ENCODE measurements at regions not wholly inside any gene's neighbourhood (a gene's known extent, or its start where the extent isn't known, plus 50 kb on each side); places are given as distances from the start of the nearest gene placed in this dataset.

DNA sequence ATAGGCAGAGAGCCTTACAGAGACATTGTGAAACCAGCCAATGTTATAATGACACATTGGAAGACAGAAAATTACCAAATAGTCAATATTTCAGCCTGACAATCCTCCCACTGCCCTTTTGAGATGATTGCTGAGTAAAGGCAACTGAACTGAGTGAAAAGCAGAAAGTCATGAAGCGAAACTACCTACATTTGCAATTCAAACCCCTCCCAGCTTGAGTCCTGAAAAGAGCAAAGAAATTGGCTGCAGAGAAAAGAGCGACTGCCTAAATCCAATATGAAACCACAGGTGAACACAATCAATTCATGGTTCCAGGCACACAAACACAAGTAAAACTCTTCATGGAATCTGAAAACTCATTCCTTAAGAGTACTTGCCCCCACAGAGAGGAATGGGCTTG, 143.4 kb upstream of the CHRM3 start:
- no peaks in the 10 kb centered on the region for H3K4me1 Mint-ChIP-seq
- ChIA-PET POLR2A (no interaction called here), CTCF (no interaction called here)
- H3K27ac Mint-ChIP-seq: no peak overlapping the region
- peaks cover 0 to 4% (median 2%) of the 10 kb centered on the region in 5 donors for H3K9me3 Mint-ChIP-seq
- no peaks in the 10 kb centered on the region for H3K36me3 Mint-ChIP-seq
- no peak overlapping the region for H3K27ac ChIP-seq (ENCODE audit: low read depth, low read length)
- H3K4me3 Mint-ChIP-seq: no peak overlapping the region
- no peaks in the 10 kb centered on the region for H3K9me3 ChIP-seq (ENCODE audit: low read length)
- no peak for DNase-seq
- no peaks in the 10 kb centered on the region for H3K4me1 ChIP-seq (ENCODE audit: insufficient read depth, low read length)
- H3K27me3 Mint-ChIP-seq: no peaks in the 10 kb centered on the region
- no peak overlapping the region for H3K4me3 ChIP-seq (ENCODE audit: low read length)
- no peaks in the 10 kb centered on the region for H3K36me3 ChIP-seq (ENCODE audit: insufficient read depth, low read length)
- no peaks in the 10 kb centered on the region for H3K27me3 ChIP-seq (ENCODE audit: insufficient read depth, low read length, poor library complexity, severe bottlenecking)

DNA sequence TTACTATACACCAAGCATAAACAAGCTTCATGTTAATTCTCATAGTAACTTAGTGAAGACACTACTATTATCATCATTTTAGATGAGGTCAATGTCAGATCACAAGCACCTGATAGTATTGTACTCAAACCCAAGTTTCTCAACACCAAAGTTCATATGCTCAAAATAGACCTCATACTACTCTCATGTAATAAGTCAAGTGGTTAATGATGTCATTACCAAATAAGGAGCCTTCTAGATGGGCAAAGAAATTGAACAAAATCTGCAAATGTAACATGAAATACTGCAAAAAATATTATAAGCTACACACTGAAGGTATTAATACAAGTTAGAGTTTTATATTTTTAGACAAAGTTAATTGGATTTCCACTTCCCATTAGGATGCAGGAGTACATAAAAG, 144.0 kb upstream of the CHRM3 start:
- Histone ChIP-seq H3K27me3 (ENCODE audit: insufficient read depth, low read length, poor library complexity, severe bottlenecking) (no peaks in the 10 kb centered on the region), H3K27ac (ENCODE audit: low read depth, low read length) (no peak overlapping the region), H3K4me1 (ENCODE audit: insufficient read depth, low read length) (no peaks in the 10 kb centered on the region), H3K36me3 (ENCODE audit: insufficient read depth, low read length) (no peaks in the 10 kb centered on the region), H3K4me3 (ENCODE audit: low read length) (no peak overlapping the region), H3K9me3 (ENCODE audit: low read length) (no peaks in the 10 kb centered on the region)
- H3K36me3 Mint-ChIP-seq: no peaks in the 10 kb centered on the region
- peaks cover 0 to 4% (median 2%) of the 10 kb centered on the region in 5 donors for H3K9me3 Mint-ChIP-seq
- no peak for DNase-seq
- no peak overlapping the region for H3K4me3 Mint-ChIP-seq
- CTCF ChIA-PET: no interaction called here
- POLR2A ChIA-PET: no interaction called here
- H3K27ac Mint-ChIP-seq: no peak overlapping the region
- H3K4me1 Mint-ChIP-seq: no peaks in the 10 kb centered on the region
- H3K27me3 Mint-ChIP-seq: no peaks in the 10 kb centered on the region

DNA sequence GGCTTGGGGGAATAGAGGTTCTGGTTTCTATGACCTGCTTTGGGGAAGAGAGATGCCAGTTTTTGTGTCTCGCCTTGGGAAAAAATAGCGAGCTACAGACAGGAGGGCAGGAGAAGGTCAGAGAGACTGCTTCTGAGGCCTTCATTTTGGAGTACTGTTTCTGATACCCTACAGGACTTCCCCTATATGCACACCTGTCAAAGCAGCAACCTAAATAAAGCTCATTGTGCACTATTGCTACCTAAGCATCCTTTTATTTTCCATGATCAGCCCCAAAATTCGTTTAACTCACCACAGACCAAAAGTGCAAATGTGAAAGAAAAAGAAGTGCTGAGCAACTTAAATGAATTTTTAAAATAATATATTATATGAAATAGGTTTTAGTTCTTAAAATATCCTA, 145.6 kb upstream of the CHRM3 start:
- Histone ChIP-seq H3K4me1 (ENCODE audit: insufficient read depth, low read length) (no peaks in the 10 kb centered on the region), H3K9me3 (ENCODE audit: low read length) (no peaks in the 10 kb centered on the region), H3K27ac (ENCODE audit: low read depth, low read length) (no peak overlapping the region), H3K27me3 (ENCODE audit: insufficient read depth, low read length, poor library complexity, severe bottlenecking) (no peaks in the 10 kb centered on the region), H3K36me3 (ENCODE audit: insufficient read depth, low read length) (no peaks in the 10 kb centered on the region), H3K4me3 (ENCODE audit: low read length) (no peak overlapping the region)
- H3K27ac Mint-ChIP-seq: no peak overlapping the region
- H3K4me1 Mint-ChIP-seq: no peaks in the 10 kb centered on the region
- no peaks in the 10 kb centered on the region for H3K36me3 Mint-ChIP-seq
- CTCF ChIA-PET: no interaction called here
- peaks cover 0 to 8% (median 2%) of the 10 kb centered on the region in 5 donors for H3K9me3 Mint-ChIP-seq
- H3K27me3 Mint-ChIP-seq: no peaks in the 10 kb centered on the region
- no peak for DNase-seq
- POLR2A ChIA-PET: no interaction called here
- H3K4me3 Mint-ChIP-seq: no peak overlapping the region

DNA sequence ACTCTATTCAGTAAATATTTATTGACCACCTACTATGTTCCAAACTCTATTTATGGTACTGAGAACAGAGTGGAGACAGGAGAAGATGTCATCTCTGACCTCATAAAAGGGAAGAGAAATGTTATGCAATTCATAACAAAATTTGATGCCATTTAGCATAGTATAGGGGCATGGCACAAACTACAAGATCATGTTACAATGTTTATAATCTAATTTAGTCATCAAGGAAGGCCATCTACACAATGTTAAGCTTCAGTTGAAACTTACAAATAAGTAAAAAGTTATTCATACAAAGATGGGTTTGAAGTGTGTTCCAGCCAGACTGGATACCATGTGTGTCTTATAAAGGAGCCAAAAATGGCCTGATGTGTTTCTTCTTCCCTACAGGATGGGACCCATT, 146.8 kb upstream of the CHRM3 start:
- Mint-ChIP-seq H3K4me1 (no peaks in the 10 kb centered on the region), H3K4me3 (no peak overlapping the region), H3K9me3 (peaks cover 0 to 5% (median 2%) of the 10 kb centered on the region in 5 donors), H3K27me3 (no peaks in the 10 kb centered on the region), H3K36me3 (no peaks in the 10 kb centered on the region), H3K27ac (no peak overlapping the region)
- H3K4me1 ChIP-seq (ENCODE audit: insufficient read depth, low read length): no peaks in the 10 kb centered on the region
- no peak overlapping the region for H3K4me3 ChIP-seq (ENCODE audit: low read length)
- no peaks in the 10 kb centered on the region for H3K9me3 ChIP-seq (ENCODE audit: low read length)
- DNase-seq: no peak
- H3K36me3 ChIP-seq (ENCODE audit: insufficient read depth, low read length): no peaks in the 10 kb centered on the region
- POLR2A ChIA-PET: no interaction called here
- H3K27ac ChIP-seq (ENCODE audit: low read depth, low read length): no peak overlapping the region
- no peaks in the 10 kb centered on the region for H3K27me3 ChIP-seq (ENCODE audit: insufficient read depth, low read length, poor library complexity, severe bottlenecking)
- CTCF ChIA-PET: no interaction called here

DNA sequence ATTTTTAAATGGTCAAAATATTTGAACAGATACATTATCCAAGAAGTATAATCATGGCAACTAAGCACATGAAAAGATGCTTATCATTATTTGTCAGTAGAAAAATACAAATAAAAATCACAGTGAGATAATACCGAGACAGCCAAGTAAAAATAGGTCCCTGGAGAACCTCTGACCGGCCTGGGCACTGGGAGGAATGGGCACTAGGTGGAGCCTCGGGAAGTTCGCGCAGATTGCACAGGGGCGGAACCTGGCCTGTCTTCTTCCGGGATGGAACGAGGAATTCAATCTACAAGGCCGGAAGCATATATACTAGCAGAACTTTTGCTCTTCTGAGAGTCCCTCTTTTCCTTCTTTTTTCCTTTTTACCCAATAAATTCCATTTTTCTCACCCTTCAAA, 148.5 kb upstream of the CHRM3 start:
- H3K4me1 ChIP-seq (ENCODE audit: insufficient read depth, low read length): no peaks in the 10 kb centered on the region
- H3K27me3 Mint-ChIP-seq: no peaks in the 10 kb centered on the region
- no peak overlapping the region for H3K4me3 Mint-ChIP-seq
- no peaks in the 10 kb centered on the region for H3K27me3 ChIP-seq (ENCODE audit: insufficient read depth, low read length, poor library complexity, severe bottlenecking)
- H3K36me3 ChIP-seq (ENCODE audit: insufficient read depth, low read length): no peaks in the 10 kb centered on the region
- H3K36me3 Mint-ChIP-seq: no peaks in the 10 kb centered on the region
- ChIA-PET CTCF (no interaction called here), POLR2A (no interaction called here)
- no peak overlapping the region for H3K27ac Mint-ChIP-seq
- H3K9me3 ChIP-seq (ENCODE audit: low read length): no peaks in the 10 kb centered on the region
- no peak overlapping the region for H3K4me3 ChIP-seq (ENCODE audit: low read length)
- peaks cover 0 to 5% (median 2%) of the 10 kb centered on the region in 5 donors for H3K9me3 Mint-ChIP-seq
- no peaks in the 10 kb centered on the region for H3K4me1 Mint-ChIP-seq
- H3K27ac ChIP-seq (ENCODE audit: low read depth, low read length): no peak overlapping the region
- DNase-seq: no peak

DNA sequence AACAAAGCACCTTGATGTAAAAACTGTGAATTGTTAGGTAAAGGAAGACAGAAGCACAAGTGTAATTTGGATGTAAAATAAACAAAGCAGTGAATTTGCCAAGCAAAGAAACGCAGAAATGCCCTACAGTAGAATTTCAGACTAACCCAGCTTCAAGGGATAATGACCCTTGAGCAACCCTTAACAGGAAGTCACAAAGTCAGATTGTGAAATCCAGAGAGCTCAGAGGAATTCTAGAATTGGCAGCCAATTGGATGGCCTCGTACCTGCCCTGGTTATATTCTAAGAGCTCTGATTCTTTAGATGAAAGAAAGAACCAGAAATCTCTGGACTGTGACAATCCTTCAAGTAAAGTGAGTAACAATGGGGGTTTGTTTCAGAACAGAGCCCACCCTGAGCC, 152.7 kb upstream of the CHRM3 start:
- Mint-ChIP-seq H3K36me3 (no peaks in the 10 kb centered on the region), H3K27me3 (no peaks in the 10 kb centered on the region), H3K27ac (no peak overlapping the region), H3K4me1 (no peaks in the 10 kb centered on the region), H3K4me3 (no peak overlapping the region), H3K9me3 (peaks cover 0 to 8% (median 0%) of the 10 kb centered on the region in 5 donors)
- ChIA-PET CTCF (no interaction called here), POLR2A (no interaction called here)
- no peaks in the 10 kb centered on the region for H3K9me3 ChIP-seq (ENCODE audit: low read length)
- no peak overlapping the region for H3K27ac ChIP-seq (ENCODE audit: low read depth, low read length)
- no peaks in the 10 kb centered on the region for H3K36me3 ChIP-seq (ENCODE audit: insufficient read depth, low read length)
- no peaks in the 10 kb centered on the region for H3K4me1 ChIP-seq (ENCODE audit: insufficient read depth, low read length)
- no peak for DNase-seq
- no peaks in the 10 kb centered on the region for H3K27me3 ChIP-seq (ENCODE audit: insufficient read depth, low read length, poor library complexity, severe bottlenecking)
- H3K4me3 ChIP-seq (ENCODE audit: low read length): no peak overlapping the region

DNA sequence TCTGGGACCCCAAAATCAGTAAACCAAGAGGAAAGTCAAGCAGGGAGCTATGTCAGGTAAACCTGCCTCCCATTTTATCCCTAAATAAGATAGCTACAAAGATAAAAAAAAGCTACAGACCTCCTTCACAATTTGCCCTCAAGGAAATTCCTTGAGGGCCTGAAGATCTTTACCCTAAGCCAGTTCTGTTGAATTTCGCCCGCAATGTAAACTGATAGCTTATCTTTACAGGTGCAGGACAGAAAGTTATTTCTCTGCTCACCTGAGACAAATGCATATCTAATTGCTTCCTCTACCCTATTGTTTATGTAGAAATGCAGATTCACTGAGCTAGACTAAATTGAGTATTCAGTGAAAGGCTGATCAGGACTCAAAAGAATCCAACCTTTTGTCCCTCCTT, 153.4 kb upstream of the CHRM3 start:
- no peaks in the 10 kb centered on the region for H3K9me3 ChIP-seq (ENCODE audit: low read length)
- H3K9me3 Mint-ChIP-seq: peaks cover 0 to 15% (median under 1%) of the 10 kb centered on the region in 5 donors
- CTCF ChIA-PET: no interaction called here

DNA sequence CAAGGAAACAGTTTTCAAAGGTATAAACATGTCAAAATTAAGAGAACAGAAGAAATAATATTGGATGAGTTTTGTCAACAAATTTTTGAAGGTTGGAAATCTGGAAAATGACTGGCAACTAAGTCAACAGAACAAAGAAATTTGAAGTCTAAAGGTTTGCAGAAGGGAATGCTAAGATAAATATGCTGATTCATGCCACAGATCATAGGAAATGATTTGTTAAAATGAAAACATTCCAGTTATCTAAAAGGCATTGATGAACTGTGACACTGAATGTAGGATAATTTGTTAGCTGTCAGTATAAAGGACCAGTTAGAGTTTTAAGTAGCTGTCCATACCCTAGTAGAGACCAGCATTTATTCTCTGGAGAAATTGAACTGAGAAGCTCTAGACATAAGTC, 157.9 kb upstream of the CHRM3 start:
- H3K27ac ChIP-seq (ENCODE audit: low read depth, low read length): no peak overlapping the region
- CTCF ChIA-PET: no interaction called here
- peaks cover 14 to 35% (median 18%) of the 10 kb centered on the region in 5 donors for H3K9me3 Mint-ChIP-seq
- no peaks in the 10 kb centered on the region for H3K9me3 ChIP-seq (ENCODE audit: low read length)
- no peak for DNase-seq
- H3K36me3 Mint-ChIP-seq: no peaks in the 10 kb centered on the region
- no peaks in the 10 kb centered on the region for H3K4me1 ChIP-seq (ENCODE audit: insufficient read depth, low read length)
- H3K27me3 ChIP-seq (ENCODE audit: insufficient read depth, low read length, poor library complexity, severe bottlenecking): no peaks in the 10 kb centered on the region
- H3K27me3 Mint-ChIP-seq: no peaks in the 10 kb centered on the region
- H3K27ac Mint-ChIP-seq: no peak overlapping the region
- no peaks in the 10 kb centered on the region for H3K4me1 Mint-ChIP-seq
- POLR2A ChIA-PET: no interaction called here
- no peaks in the 10 kb centered on the region for H3K36me3 ChIP-seq (ENCODE audit: insufficient read depth, low read length)
- H3K4me3 ChIP-seq (ENCODE audit: low read length): no peak overlapping the region
- H3K4me3 Mint-ChIP-seq: no peak overlapping the region

More for the DNA sequence above, 153.4 kb upstream of the CHRM3 start:
- no peaks in the 10 kb centered on the region for H3K27me3 Mint-ChIP-seq
- POLR2A ChIA-PET: no interaction called here
- H3K4me3 Mint-ChIP-seq: no peak overlapping the region
- H3K36me3 ChIP-seq (ENCODE audit: insufficient read depth, low read length): no peaks in the 10 kb centered on the region
- no peak overlapping the region for H3K4me3 ChIP-seq (ENCODE audit: low read length)
- H3K4me1 ChIP-seq (ENCODE audit: insufficient read depth, low read length): no peaks in the 10 kb centered on the region
- H3K27ac Mint-ChIP-seq: no peak overlapping the region
- H3K27me3 ChIP-seq (ENCODE audit: insufficient read depth, low read length, poor library complexity, severe bottlenecking): no peaks in the 10 kb centered on the region
- H3K36me3 Mint-ChIP-seq: no peaks in the 10 kb centered on the region
- H3K27ac ChIP-seq (ENCODE audit: low read depth, low read length): no peak overlapping the region
- no peak for DNase-seq
- H3K4me1 Mint-ChIP-seq: no peaks in the 10 kb centered on the region

DNA sequence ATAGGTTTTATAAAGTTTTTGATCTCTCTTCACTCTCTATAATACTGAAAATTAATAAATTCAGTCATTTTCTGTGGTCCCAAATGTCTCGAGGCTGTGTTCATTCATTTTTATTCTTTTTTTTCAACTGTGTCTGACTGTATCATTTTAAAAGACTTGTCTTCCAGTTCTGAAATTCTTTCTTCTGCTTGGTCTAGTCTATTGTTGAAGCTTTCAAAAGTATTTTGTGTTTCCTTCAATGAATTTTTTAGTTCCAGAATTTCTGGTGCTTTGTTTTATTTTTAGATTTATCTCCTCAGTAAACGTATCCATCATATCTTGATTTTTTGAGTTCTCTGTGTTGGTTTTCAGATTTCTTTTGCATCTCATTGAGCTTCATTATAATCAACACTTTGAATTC, 161.0 kb upstream of the CHRM3 start:
- Mint-ChIP-seq H3K36me3 (no peaks in the 10 kb centered on the region), H3K9me3 (peaks cover 20 to 42% (median 25%) of the 10 kb centered on the region in 5 donors), H3K4me3 (no peak overlapping the region), H3K27me3 (no peaks in the 10 kb centered on the region), H3K4me1 (no peaks in the 10 kb centered on the region), H3K27ac (no peak overlapping the region)
- no peaks in the 10 kb centered on the region for H3K27me3 ChIP-seq (ENCODE audit: insufficient read depth, low read length, poor library complexity, severe bottlenecking)
- H3K4me3 ChIP-seq (ENCODE audit: low read length): no peak overlapping the region
- no peaks in the 10 kb centered on the region for H3K4me1 ChIP-seq (ENCODE audit: insufficient read depth, low read length)
- H3K9me3 ChIP-seq (ENCODE audit: low read length): no peaks in the 10 kb centered on the region
- DNase-seq: no peak
- no peak overlapping the region for H3K27ac ChIP-seq (ENCODE audit: low read depth, low read length)
- no peaks in the 10 kb centered on the region for H3K36me3 ChIP-seq (ENCODE audit: insufficient read depth, low read length)
- ChIA-PET CTCF (no interaction called here), POLR2A (no interaction called here)
